Activated naive CD8-positive, alpha-beta T cell treated with anti-CD3 and anti-CD28 coated beads, Interleukin-2, amount 10 ng/mL, durations not matched to agents 7 days and 5 days (primary cell): ENCODE measurements at regions not wholly inside any gene's neighbourhood (a gene's known extent, or its start where the extent isn't known, plus 50 kb on each side); places are given as distances from the start of the nearest gene placed in this dataset.

Source experiments
- ATAC-seq: fragments of 150-1000 bp; cut with Tn5 transposase; one replicate; pipeline ENCODE4 v1.10.0; 2021; ENCODE audit warnings: low read depth, moderate library complexity
- POLR2A ChIA-PET: fragments of 350-600 bp; sonication (Branson Sonifier 250); formaldehyde crosslinking; loops from one replicate; lab custom pipeline; 2021; ENCODE audit warnings: antibody characterized with exemption; lab: Charles Lee
- DNase-seq: peaks from one replicate; pipeline ENCODE4 v3.0.0; 2021
- H3K27ac Mint-ChIP-seq: one replicate; pipeline ENCODE4 v1.8.0; 2022; ENCODE audit warnings: mild to moderate bottlenecking, mixed read lengths
- H3K27me3 Mint-ChIP-seq: one replicate; pipeline ENCODE4 v1.8.0; 2022; ENCODE audit warnings: mild to moderate bottlenecking, moderate library complexity, mixed read lengths
- H3K36me3 Mint-ChIP-seq: one replicate; pipeline ENCODE4 v1.8.0; 2021; ENCODE audit warnings: mild to moderate bottlenecking, mixed read lengths
- H3K4me1 Mint-ChIP-seq: one replicate; pipeline ENCODE4 v1.8.0; 2021; ENCODE audit warnings: mixed read lengths
- H3K4me3 Mint-ChIP-seq: one replicate; pipeline ENCODE4 v1.8.0; 2022; ENCODE audit warnings: mild to moderate bottlenecking, moderate library complexity, mixed read lengths
- H3K9me3 Mint-ChIP-seq: one replicate; pipeline ENCODE4 v1.8.0; 2021; ENCODE audit warnings: mixed read lengths

- no peak overlapping the region for H3K27ac Mint-ChIP-seq
- H3K27me3 Mint-ChIP-seq = no peaks in the 10 kb centered on the region
- H3K4me1 Mint-ChIP-seq = no peaks in the 10 kb centered on the region
- no peak for DNase-seq
- POLR2A ChIA-PET = no interaction called here
- no peak overlapping the region for H3K4me3 Mint-ChIP-seq
- peaks cover 3% of the 10 kb centered on the region for H3K9me3 Mint-ChIP-seq
- no peaks in the 10 kb centered on the region for H3K36me3 Mint-ChIP-seq
- ATAC-seq = no peak
Observed at GRCh38 chr4:24073948-24074347, 184.1 kb upstream of the PPARGC1A start.

- DNase-seq = no peak
- POLR2A ChIA-PET = no interaction called here
- ATAC-seq = no peak
Observed at GRCh38 chr4:24071612-24072372, 181.9 kb upstream of the PPARGC1A start.

DNA sequence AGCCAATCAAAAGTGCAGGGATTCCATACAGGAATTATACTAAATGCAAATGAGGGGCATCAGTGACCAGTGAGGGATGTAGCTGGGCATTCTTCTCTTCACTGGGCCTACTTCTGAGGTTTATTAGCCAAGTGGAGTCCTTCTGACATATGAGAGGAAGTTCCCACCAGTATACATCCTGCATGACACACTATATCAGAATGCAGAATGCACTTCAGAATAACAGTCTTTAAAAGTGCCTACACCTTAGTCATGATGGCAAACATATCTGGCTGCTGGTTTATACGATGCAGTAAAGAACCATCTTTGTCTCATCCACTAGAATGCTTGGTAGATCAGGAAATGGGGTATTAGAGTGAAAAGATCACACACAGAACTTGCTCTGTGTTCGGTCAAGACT lies 180.3 kb upstream of the PPARGC1A start:
- DNase-seq (no peak), ATAC-seq (no peak)
- H3K36me3 Mint-ChIP-seq = no peaks in the 10 kb centered on the region
- H3K9me3 Mint-ChIP-seq = peaks cover 1% of the 10 kb centered on the region
- H3K4me3 Mint-ChIP-seq = no peak overlapping the region
- H3K4me1 Mint-ChIP-seq = no peaks in the 10 kb centered on the region
- POLR2A ChIA-PET = no interaction called here
- H3K27me3 Mint-ChIP-seq = no peaks in the 10 kb centered on the region
- H3K27ac Mint-ChIP-seq = no peak overlapping the region

More at GRCh38 chr4:24071612-24072372, 181.9 kb upstream of the PPARGC1A start:
- peaks cover 3% of the 10 kb centered on the region for H3K9me3 Mint-ChIP-seq
- H3K4me1 Mint-ChIP-seq = no peaks in the 10 kb centered on the region
- no peaks in the 10 kb centered on the region for H3K36me3 Mint-ChIP-seq
- H3K27ac Mint-ChIP-seq = no peak overlapping the region
- no peak overlapping the region for H3K4me3 Mint-ChIP-seq
- H3K27me3 Mint-ChIP-seq = no peaks in the 10 kb centered on the region

- no peaks in the 10 kb centered on the region for H3K36me3 Mint-ChIP-seq
Observed at GRCh38 chr4:24067367-24068193, 177.7 kb upstream of the PPARGC1A start.

DNA sequence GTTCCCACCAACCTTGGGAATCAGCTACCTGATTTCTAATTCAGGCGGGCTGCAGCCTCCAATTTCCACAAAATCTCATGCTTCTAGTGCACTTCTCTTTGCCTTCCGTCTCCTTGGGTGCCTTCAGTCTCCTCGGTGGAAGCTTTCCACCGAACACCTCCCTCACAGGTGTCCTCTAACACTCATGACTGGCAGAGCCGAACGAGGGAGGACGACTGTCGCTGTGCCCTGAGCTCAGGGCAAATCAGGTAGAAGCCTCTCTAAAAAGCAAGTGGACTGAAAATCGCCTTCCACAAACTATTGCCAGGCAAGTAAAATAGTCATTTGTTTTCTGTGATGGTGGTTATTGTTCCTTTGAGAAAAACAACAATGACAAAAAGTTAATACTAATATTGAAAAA lies 176.1 kb upstream of the PPARGC1A start:
- H3K36me3 Mint-ChIP-seq = no peaks in the 10 kb centered on the region
- no peak overlapping the region for H3K4me3 Mint-ChIP-seq
- POLR2A ChIA-PET = no interaction called here
- H3K27ac Mint-ChIP-seq = no peak overlapping the region
- DNase-seq (no peak), ATAC-seq (no peak)
- H3K27me3 Mint-ChIP-seq = no peaks in the 10 kb centered on the region
- H3K4me1 Mint-ChIP-seq = no peaks in the 10 kb centered on the region
- H3K9me3 Mint-ChIP-seq = peaks cover 4% of the 10 kb centered on the region

More at GRCh38 chr4:24067367-24068193, 177.7 kb upstream of the PPARGC1A start:
- POLR2A ChIA-PET = no interaction called here
- no peak for DNase-seq
- H3K4me3 Mint-ChIP-seq = no peak overlapping the region
- H3K27ac Mint-ChIP-seq = no peak overlapping the region
- peaks cover 1% of the 10 kb centered on the region for H3K9me3 Mint-ChIP-seq
- ATAC-seq = no peak
- H3K27me3 Mint-ChIP-seq = no peaks in the 10 kb centered on the region
- H3K4me1 Mint-ChIP-seq = no peaks in the 10 kb centered on the region

DNA sequence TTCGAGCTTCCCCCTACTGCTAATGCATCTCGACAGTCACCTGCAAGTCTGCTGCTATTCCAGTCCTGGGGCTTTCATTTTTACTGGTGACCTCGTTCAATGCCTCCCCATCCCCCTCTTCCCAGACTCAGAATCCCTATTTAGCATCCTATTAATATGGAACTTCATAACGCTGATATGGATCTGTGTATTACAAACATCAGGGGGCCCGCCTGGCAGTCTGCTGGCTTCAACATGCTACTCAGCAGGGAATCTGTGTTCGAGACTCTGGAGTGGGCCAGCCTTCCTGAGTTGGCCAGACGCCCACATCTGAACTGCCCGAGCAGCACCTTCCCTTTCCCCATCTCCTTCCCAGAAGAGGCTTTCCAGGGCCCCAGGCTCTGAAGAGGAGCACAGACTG lies 173.9 kb upstream of the PPARGC1A start:
- Mint-ChIP-seq H3K27me3 (no peaks in the 10 kb centered on the region), H3K9me3 (peaks cover 3% of the 10 kb centered on the region), H3K4me3 (no peak overlapping the region), H3K27ac (no peak overlapping the region), H3K36me3 (no peaks in the 10 kb centered on the region), H3K4me1 (no peaks in the 10 kb centered on the region)
- DNase-seq (no peak), ATAC-seq (no peak)
- POLR2A ChIA-PET = no interaction called here

- ATAC-seq (no peak), DNase-seq (no peak)
- POLR2A ChIA-PET = no interaction called here
- H3K4me1 Mint-ChIP-seq = no peaks in the 10 kb centered on the region
- peaks cover 6% of the 10 kb centered on the region for H3K9me3 Mint-ChIP-seq
- no peak overlapping the region for H3K4me3 Mint-ChIP-seq
- H3K27ac Mint-ChIP-seq = no peak overlapping the region
- no peaks in the 10 kb centered on the region for H3K36me3 Mint-ChIP-seq
- no peaks in the 10 kb centered on the region for H3K27me3 Mint-ChIP-seq
Observed at GRCh38 chr4:24060932-24061331, 171.1 kb upstream of the PPARGC1A start.

DNA sequence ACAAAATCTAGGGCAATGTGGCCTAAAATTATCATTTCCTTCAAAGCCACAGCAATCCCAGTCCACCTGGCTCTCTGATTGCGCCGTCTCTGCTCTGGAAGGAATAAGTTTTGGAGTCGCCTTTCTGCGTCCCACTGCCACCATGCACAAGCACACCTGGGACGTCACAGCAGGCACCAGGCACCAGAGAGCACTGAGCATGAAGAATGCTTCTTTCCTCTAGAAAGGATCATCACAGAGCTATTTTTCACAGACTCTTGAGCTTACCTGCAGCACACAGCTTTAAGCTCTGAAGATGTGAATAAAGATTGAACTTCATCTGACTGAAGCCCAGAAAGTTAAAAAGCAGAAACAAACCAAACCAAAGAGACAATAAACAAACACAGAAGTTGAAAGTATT lies 170.0 kb upstream of the PPARGC1A start:
- H3K27ac Mint-ChIP-seq = no peak overlapping the region
- no peak for ATAC-seq
- H3K9me3 Mint-ChIP-seq = peaks cover 6% of the 10 kb centered on the region
- DNase-seq = no peak
- POLR2A ChIA-PET = no interaction called here
- no peaks in the 10 kb centered on the region for H3K4me1 Mint-ChIP-seq
- H3K36me3 Mint-ChIP-seq = no peaks in the 10 kb centered on the region
- no peak overlapping the region for H3K4me3 Mint-ChIP-seq
- H3K27me3 Mint-ChIP-seq = no peaks in the 10 kb centered on the region

DNA sequence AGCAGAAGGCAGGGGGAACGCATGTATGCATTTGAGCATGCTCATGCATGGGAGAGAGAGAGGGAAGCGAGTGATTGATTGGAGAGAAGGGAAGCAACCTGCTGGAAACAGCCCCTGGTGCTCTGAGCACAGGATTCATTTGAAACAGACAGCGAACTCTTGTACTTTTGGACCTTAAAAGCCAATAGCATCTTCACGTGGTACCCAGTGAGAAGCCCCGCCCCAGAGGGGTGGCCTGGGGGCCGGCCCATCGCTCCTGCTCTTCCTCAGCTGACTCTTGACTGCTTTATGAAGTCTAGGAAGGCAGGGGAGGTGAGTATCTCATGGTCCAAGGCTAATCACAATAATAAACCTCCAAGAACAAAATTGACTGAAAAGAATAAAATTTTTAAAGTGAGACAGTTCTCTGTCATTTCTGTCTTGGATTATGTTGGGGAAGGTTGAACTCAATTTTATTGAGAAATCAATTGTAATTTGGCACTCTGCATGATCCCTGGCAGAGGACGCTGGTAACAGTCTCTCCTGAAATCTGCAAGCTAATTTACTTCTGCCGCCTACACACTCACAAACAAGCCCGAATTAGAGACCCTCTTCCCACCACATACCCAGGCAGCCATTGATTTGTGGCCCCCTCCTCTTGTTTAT lies 168.2 kb upstream of the PPARGC1A start:
- Mint-ChIP-seq H3K4me3 (no peak overlapping the region), H3K27ac (no peak overlapping the region), H3K36me3 (no peaks in the 10 kb centered on the region), H3K4me1 (no peaks in the 10 kb centered on the region), H3K9me3 (peaks cover 6% of the 10 kb centered on the region), H3K27me3 (no peaks in the 10 kb centered on the region)
- ATAC-seq (no peak), DNase-seq (no peak)
- POLR2A ChIA-PET = no interaction called here

DNA sequence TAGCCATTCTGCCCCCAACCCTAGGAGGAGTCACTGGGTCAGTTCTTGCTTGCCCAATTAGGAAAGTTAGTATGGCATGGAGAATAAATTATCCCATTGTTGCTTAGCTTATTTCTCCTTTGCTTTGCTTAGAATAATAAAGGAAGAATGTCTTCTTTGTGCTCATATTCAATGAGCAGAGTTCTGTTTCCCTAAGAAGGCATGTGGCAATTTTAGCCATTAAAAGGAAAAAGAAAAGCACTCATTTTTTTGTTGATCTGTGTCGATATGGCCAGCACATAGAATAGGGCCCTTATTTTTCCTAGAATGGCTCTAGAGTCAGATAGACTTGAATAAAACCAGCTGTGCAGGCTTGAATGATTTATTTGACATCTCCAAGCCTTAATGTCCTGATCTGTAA lies 166.4 kb upstream of the PPARGC1A start:
- H3K36me3 Mint-ChIP-seq = no peaks in the 10 kb centered on the region
- no peaks in the 10 kb centered on the region for H3K4me1 Mint-ChIP-seq
- peaks cover 3% of the 10 kb centered on the region for H3K9me3 Mint-ChIP-seq
- DNase-seq = no peak
- H3K27me3 Mint-ChIP-seq = no peaks in the 10 kb centered on the region
- H3K4me3 Mint-ChIP-seq = no peak overlapping the region
- ATAC-seq = no peak
- no peak overlapping the region for H3K27ac Mint-ChIP-seq
- POLR2A ChIA-PET = no interaction called here

- Mint-ChIP-seq H3K4me1 (no peaks in the 10 kb centered on the region), H3K4me3 (no peak overlapping the region), H3K27ac (no peak overlapping the region), H3K36me3 (no peaks in the 10 kb centered on the region), H3K27me3 (no peaks in the 10 kb centered on the region), H3K9me3 (peaks cover 3% of the 10 kb centered on the region)
- POLR2A ChIA-PET = no interaction called here
- ATAC-seq (no peak), DNase-seq (no peak)
Observed at GRCh38 chr4:24055623-24056022, 165.8 kb upstream of the PPARGC1A start.

DNA sequence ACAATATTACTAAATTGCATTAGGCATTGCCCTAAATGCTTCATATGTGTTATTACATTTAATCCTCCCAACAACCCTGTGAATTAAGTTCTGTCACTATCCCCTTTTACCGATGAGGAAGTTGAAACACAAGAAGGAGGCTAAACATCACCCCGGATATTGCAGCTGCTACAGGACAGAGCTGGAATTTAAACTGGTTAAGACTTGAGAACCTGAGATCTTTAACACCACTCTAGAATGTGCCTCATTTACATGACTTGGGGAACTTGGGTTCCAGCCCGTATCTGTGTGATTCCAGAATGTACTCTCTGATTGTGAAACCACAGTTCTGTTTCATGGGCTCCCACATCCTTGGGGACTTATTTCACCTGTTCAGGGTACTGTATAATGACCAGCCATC lies 165.1 kb upstream of the PPARGC1A start:
- Mint-ChIP-seq H3K4me1 (no peaks in the 10 kb centered on the region), H3K9me3 (peaks cover 3% of the 10 kb centered on the region), H3K36me3 (no peaks in the 10 kb centered on the region), H3K27ac (no peak overlapping the region), H3K4me3 (no peak overlapping the region), H3K27me3 (no peaks in the 10 kb centered on the region)
- DNase-seq (no peak), ATAC-seq (no peak)
- POLR2A ChIA-PET = no interaction called here

GRCh38 chr4:24053934-24054333 lies 164.1 kb upstream of the PPARGC1A start:
- no peak overlapping the region for H3K4me3 Mint-ChIP-seq
- ATAC-seq = no peak
- H3K27me3 Mint-ChIP-seq = no peaks in the 10 kb centered on the region
- H3K9me3 Mint-ChIP-seq = peaks cover 3% of the 10 kb centered on the region
- POLR2A ChIA-PET = no interaction called here
- no peaks in the 10 kb centered on the region for H3K36me3 Mint-ChIP-seq
- DNase-seq = no peak
- H3K4me1 Mint-ChIP-seq = no peaks in the 10 kb centered on the region
- H3K27ac Mint-ChIP-seq = no peak overlapping the region
